Adrenal gland (tissue), 9 donors: ENCODE measurements at regions not wholly inside any gene's neighbourhood (a gene's known extent, or its start where the extent isn't known, plus 50 kb on each side); places are given as distances from the start of the nearest gene placed in this dataset.

Experiments
- DNase-seq, 7 donors: peaks; one replicate each; pipeline ENCODE4 v3.0.0-alpha.2; 2019 to 2020
- H3K27ac ChIP-seq, 5 donors: fragments of 200-600 bp; sonication (generic) in 4 of 5; 1 replicate in 3 of 5; 2 replicates in 2 of 5; pipeline versions ENCODE4 v1.5.1 to v1.8.0; 2016 to 2020; ENCODE audit warnings: mild to moderate bottlenecking in 1 of 5
- H3K27me3 ChIP-seq: fragments of 200-600 bp; 2 replicates; pipeline ENCODE4 v1.8.0; 2021
- H3K36me3 ChIP-seq, 2 donors: fragments of 200-600 bp; replicated peaks in 1 of 2; 1 replicate in 1 of 2; 2 replicates in 1 of 2; pipeline versions ENCODE4 v1.5.1 to v1.8.0; 2018 to 2022
- H3K4me1 ChIP-seq, 2 donors: fragments of 200-600 bp; replicated peaks in 1 of 2; 1 replicate in 1 of 2; 2 replicates in 1 of 2; pipeline versions ENCODE4 v1.5.1 to v1.8.0; 2018 to 2021
- H3K4me3 ChIP-seq, 4 donors: fragments of 200-600 bp; sonication (generic) in 3 of 4; one replicate each; pipeline ENCODE4 v1.5.1; 2016 to 2018
- H3K9me3 ChIP-seq, 3 donors: fragments of 200-600 bp; sonication (generic) in 1 of 3; replicated peaks in 1 of 3; 1 replicate in 2 of 3; 2 replicates in 1 of 3; pipeline versions ENCODE4 v1.5.1 to v1.8.0; 2016 to 2021
- CTCF ChIP-seq, 6 experiments: fragments of 450-650 bp in 4 of 6; fragments of 200-600 bp in 2 of 6; sonication (generic) in 1 of 6; IDR thresholded peaks; 1 replicate in 5 of 6; 2 replicates in 1 of 6; pipeline versions ENCODE4 v1.5.1 to v1.8.0; 2016 to 2021; ENCODE audit warnings: antibody characterized with exemption in 6 of 6, mild to moderate bottlenecking in 2 of 6, moderate library complexity in 1 of 6
- POLR2A ChIP-seq, 2 donors: fragments of 450-650 bp; IDR thresholded peaks; one replicate each; pipeline ENCODE4 v1.6.1; 2017; ENCODE audit warnings: antibody characterized with exemption in 2 of 2, mild to moderate bottlenecking in 2 of 2, moderate library complexity in 1 of 2
- WGBS, 4 donors: extraction: QIAGEN DNeasy Blood & Tissue Kit in 2 of 4; methylation state at CpG; one replicate each; pipeline versions ENCODE4 v1.1.5 to v1.1.7; 2013 to 2017; 5-methylcytosine and 5-hydroxymethylcytosine counted together
- intact Hi-C, 2 donors: fragments of 100-400 bp; cut with DNase I; formaldehyde crosslinking; loops; one replicate each; pipeline versions ENCODE4 v1.14.1 to v1.15.0; 2022 to 2023
- donor health status: healthy with polysubstance abuse.
- donor health status: Bipolar disorder and iron deficiency.
- donor health status: DM: yes; HTN: yes; CAD: no.
- donor health status: DM: no; HTN: no; CAD: no.
- donor health status: DM: no; HTN: no; CAD: no.

- Histone ChIP-seq H3K36me3 (no peaks in the 10 kb centered on the region), H3K4me3 (no peak overlapping the region), H3K9me3 (peaks cover 0 to 8% (median 0%) of the 10 kb centered on the region in 3 donors), H3K27ac (no peak overlapping the region), H3K27me3 (no peaks in the 10 kb centered on the region), H3K4me1 (no peaks in the 10 kb centered on the region)
- intact Hi-C loops = no loop called here
- WGBS, 4 donors = 57 to 67% (median 61%) methylated on average over 1 of the region's 1 CpG
- TF ChIP-seq CTCF (IDR thresholded peaks at IDR 0.05) = no peak
- no peak for DNase-seq
Measured at GRCh38 chr4:171265190-171265818, 547.9 kb upstream of the GALNTL6 start.

GRCh38 chr4:171256223-171256622 lies 557.0 kb upstream of the GALNTL6 start:
- no peak for TF ChIP-seq POLR2A (IDR thresholded peaks at IDR 0.05)
- no peak for TF ChIP-seq CTCF (IDR thresholded peaks at IDR 0.05)
- Histone ChIP-seq H3K4me3 (no peak overlapping the region), H3K9me3 (no peaks in the 10 kb centered on the region), H3K27me3 (no peaks in the 10 kb centered on the region), H3K36me3 (no peaks in the 10 kb centered on the region), H3K27ac (no peak overlapping the region), H3K4me1 (no peaks in the 10 kb centered on the region)
- 66 to 81% (median 70%) methylated on average over 3 of the region's 3 CpGs for WGBS, 4 donors
- intact Hi-C loops = no loop called here
- DNase-seq = no peak

DNA sequence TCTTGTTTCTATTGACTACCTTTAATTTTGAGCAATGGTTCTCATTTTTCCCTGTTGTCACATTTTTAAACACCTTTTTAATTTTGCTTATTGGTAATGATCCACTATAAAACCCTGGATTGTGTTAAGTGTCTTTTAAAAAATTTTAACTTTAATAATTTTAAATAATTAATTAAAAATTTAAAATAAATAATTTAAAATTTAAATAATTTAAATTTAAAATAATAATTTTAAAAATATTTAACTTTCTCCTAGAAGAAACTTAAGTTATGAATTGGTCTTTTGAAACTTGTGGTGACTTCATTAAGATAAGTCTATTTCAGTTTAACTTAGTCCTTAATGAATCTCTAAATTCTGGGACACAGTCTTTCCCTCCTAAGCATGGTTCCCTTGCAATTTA lies 566.3 kb upstream of the GALNTL6 start:
- Histone ChIP-seq H3K9me3 (no peaks in the 10 kb centered on the region), H3K4me1 (no peaks in the 10 kb centered on the region), H3K4me3 (no peak overlapping the region), H3K36me3 (no peaks in the 10 kb centered on the region), H3K27me3 (no peaks in the 10 kb centered on the region), H3K27ac (no peak overlapping the region)
- TF ChIP-seq POLR2A (IDR thresholded peaks at IDR 0.05) (no peak), CTCF (IDR thresholded peaks at IDR 0.05) (no peak)
- no peak for DNase-seq
- intact Hi-C loops = no loop called here

- intact Hi-C loops = no loop called here
- no peak overlapping the region for H3K4me3 ChIP-seq
- H3K9me3 ChIP-seq = no peaks in the 10 kb centered on the region
- H3K36me3 ChIP-seq = no peaks in the 10 kb centered on the region
- no peaks in the 10 kb centered on the region for H3K4me1 ChIP-seq
- DNase-seq = no peak
- no peak for TF ChIP-seq POLR2A (IDR thresholded peaks at IDR 0.05)
- H3K27me3 ChIP-seq = no peaks in the 10 kb centered on the region
- H3K27ac ChIP-seq = no peak overlapping the region
- WGBS, 4 donors = 44 to 58% (median 50%) methylated on average over 2 of the region's 2 CpGs
Measured at GRCh38 chr4:171242831-171243230, 570.4 kb upstream of the GALNTL6 start.

DNA sequence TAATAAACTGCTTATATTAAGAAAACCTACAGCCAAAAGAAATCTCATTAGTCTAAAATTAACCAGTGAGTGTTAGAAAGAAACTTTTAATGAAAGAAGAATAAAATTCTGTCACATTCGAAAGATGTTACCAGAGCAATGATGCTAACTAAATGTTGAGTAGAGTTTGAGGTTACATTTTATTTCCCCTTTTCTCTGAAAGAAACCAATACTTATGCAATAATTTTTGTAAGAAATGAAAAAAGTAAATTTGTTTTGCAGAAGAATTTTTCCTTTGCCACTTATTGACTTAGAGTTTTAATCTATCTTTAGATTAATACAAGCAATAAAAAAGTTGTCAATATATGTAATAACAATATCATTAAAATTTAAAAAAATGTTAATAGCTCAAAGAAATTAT lies 574.0 kb upstream of the GALNTL6 start:
- no peaks in the 10 kb centered on the region for H3K4me1 ChIP-seq
- intact Hi-C loops = no loop called here
- WGBS, 4 donors = 49 to 74% (median 56%) methylated on average over 1 of the region's 1 CpG

More for the DNA sequence above, 574.0 kb upstream of the GALNTL6 start:
- no peak for DNase-seq
- Histone ChIP-seq H3K27me3 (no peaks in the 10 kb centered on the region), H3K27ac (no peak overlapping the region), H3K4me3 (no peak overlapping the region), H3K36me3 (no peaks in the 10 kb centered on the region), H3K9me3 (no peaks in the 10 kb centered on the region)
- TF ChIP-seq CTCF (IDR thresholded peaks at IDR 0.05) = no peak
- no peak for TF ChIP-seq POLR2A (IDR thresholded peaks at IDR 0.05)
